GM18870 (cell line): ENCODE measurements at regions not wholly inside any gene's neighbourhood (a gene's known extent, or its start where the extent isn't known, plus 50 kb on each side); places are given as distances from the start of the nearest gene placed in this dataset.
"Not testable (repeated sequence)": the region's sequence is repeated elsewhere in the genome, so short reads cannot be mapped to it uniquely, and the experiment has no call there.

Experiments used
- ATAC-seq: cut with Tn5 transposase; IDR thresholded peaks from one replicate; pipeline ENCODE4 v1.9.1; 2021; ENCODE audit warnings: moderate library complexity; ENCODE audit not compliant: unreplicated experiment

GRCh38 chr3:166837535-166837934, 542.6 kb downstream of the ZBBX start:
- no peak for ATAC-seq

GRCh38 chr3:166836836-166837235, 543.3 kb downstream of the ZBBX start:
- no peak for ATAC-seq

GRCh38 chr3:166829896-166830295, 550.2 kb downstream of the ZBBX start:
- no peak for ATAC-seq

- no peak for ATAC-seq
Measured at GRCh38 chr3:166818464-166818863, 561.6 kb downstream of the ZBBX start.

GRCh38 chr3:166817269-166817668, 562.8 kb downstream of the ZBBX start:
- ATAC-seq: not testable (repeated sequence)

GRCh38 chr3:166810741-166811445, 569.2 kb downstream of the ZBBX start:
- ATAC-seq: no peak

- ATAC-seq: no peak
Measured at GRCh38 chr3:166809520-166809919, 570.6 kb downstream of the ZBBX start.

- ATAC-seq: no peak
Measured at GRCh38 chr3:166788936-166789335, 591.2 kb downstream of the ZBBX start.

GRCh38 chr3:166785876-166786275, 594.2 kb downstream of the ZBBX start:
- no peak for ATAC-seq

GRCh38 chr3:166783206-166783605, 596.9 kb downstream of the ZBBX start:
- ATAC-seq: no peak

- no peak for ATAC-seq
Measured at GRCh38 chr3:166764698-166765318, 615.3 kb downstream of the ZBBX start.

- no peak for ATAC-seq
Measured at GRCh38 chr3:166759736-166760513, 620.2 kb downstream of the ZBBX start.

- ATAC-seq: no peak
Measured at GRCh38 chr3:166752214-166752613, 627.9 kb downstream of the ZBBX start.

- no peak for ATAC-seq
Measured at GRCh38 chr3:166743481-166744134, 636.5 kb downstream of the ZBBX start.

- ATAC-seq: no peak
Measured at GRCh38 chr3:166734734-166735133, 645.4 kb downstream of the ZBBX start.

- no peak for ATAC-seq
Measured at GRCh38 chr3:166731701-166732100, 648.4 kb downstream of the ZBBX start.

GRCh38 chr3:166721466-166721865, 658.6 kb downstream of the ZBBX start:
- ATAC-seq: no peak

- no peak for ATAC-seq
Measured at GRCh38 chr3:166714206-166714605, 665.9 kb downstream of the ZBBX start.

GRCh38 chr3:166713787-166714186, 666.3 kb downstream of the ZBBX start:
- no peak for ATAC-seq

- ATAC-seq: no peak
Measured at GRCh38 chr3:166706094-166706493, 674.0 kb downstream of the ZBBX start.

- ATAC-seq: no peak
Measured at GRCh38 chr3:166697495-166697894, 682.6 kb downstream of the ZBBX start.
